ENCODE measurements at regions not wholly inside any gene's neighbourhood (a gene's known extent, or its start where the extent isn't known, plus 50 kb on each side); places are given as distances from the start of the nearest gene placed in this dataset.

DNA sequence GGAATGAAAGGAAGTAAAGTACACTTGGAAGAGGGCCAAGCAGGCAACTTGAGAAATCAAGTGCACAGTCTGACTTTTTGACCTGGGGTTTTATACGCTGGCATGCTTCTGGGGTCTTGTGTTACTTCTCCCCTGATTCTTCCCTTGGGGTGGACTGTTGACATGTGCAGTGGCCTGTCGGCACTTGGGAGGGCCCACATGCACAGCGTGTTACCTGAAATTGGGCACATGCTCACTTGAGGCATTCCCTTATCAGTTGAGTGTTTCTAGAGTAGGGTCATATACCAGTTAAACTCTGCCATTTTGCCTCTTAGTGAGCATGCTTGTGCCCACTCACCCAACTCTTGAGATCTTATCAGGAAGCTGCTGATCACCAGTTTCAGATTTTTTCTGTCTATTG lies 329.1 kb upstream of the SOX2 start:
- TF ChIP-seq, protein P1, sequence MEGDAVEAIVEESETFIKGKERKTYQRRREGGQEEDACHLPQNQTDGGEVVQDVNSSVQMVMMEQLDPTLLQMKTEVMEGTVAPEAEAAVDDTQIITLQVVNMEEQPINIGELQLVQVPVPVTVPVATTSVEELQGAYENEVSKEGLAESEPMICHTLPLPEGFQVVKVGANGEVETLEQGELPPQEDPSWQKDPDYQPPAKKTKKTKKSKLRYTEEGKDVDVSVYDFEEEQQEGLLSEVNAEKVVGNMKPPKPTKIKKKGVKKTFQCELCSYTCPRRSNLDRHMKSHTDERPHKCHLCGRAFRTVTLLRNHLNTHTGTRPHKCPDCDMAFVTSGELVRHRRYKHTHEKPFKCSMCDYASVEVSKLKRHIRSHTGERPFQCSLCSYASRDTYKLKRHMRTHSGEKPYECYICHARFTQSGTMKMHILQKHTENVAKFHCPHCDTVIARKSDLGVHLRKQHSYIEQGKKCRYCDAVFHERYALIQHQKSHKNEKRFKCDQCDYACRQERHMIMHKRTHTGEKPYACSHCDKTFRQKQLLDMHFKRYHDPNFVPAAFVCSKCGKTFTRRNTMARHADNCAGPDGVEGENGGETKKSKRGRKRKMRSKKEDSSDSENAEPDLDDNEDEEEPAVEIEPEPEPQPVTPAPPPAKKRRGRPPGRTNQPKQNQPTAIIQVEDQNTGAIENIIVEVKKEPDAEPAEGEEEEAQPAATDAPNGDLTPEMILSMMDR (IDR thresholded peaks at IDR 0.05) = no peak
- TF ChIP-seq POLR2A (IDR thresholded peaks at IDR 0.05) = no peak
- TF ChIP-seq EP300 (IDR thresholded peaks at IDR 0.05) = no peak
- TF ChIP-seq POLR2AphosphoS5 (IDR thresholded peaks at IDR 0.05) = no peak
